Panc1 (cell line): ENCODE measurements at regions not wholly inside any gene's neighbourhood (a gene's known extent, or its start where the extent isn't known, plus 50 kb on each side); places are given as distances from the start of the nearest gene placed in this dataset.

Experiments used
- ATAC-seq: fragments of 200-7000 bp; cut with Tn5 transposase; 2 replicates; pipeline ENCODE4 v1.9.1; 2020; ENCODE audit warnings: mild to moderate bottlenecking, moderate library complexity
- BruUV-seq: library from RNA; stranded (reverse); fragments of 400-500 nt; replicated peaks from 2 replicates; lab custom pipeline; 2021; lab: Mats Ljungman, UMichigan
- CTCF ChIA-PET: fragments of 300-600 bp; sonication (Branson Sonifier 250); formaldehyde crosslinking; loops from one replicate; lab custom pipeline; 2022; ENCODE audit warnings: antibody characterized with exemption; lab: Charles Lee
- POLR2A ChIA-PET: fragments of 300-600 bp; sonication (Branson Sonifier 250); formaldehyde crosslinking; loops from one replicate; lab custom pipeline; 2022; ENCODE audit warnings: antibody characterized with exemption; lab: Charles Lee
- DNase-seq: peaks from one replicate; pipeline ENCODE4 v3.0.0-alpha.2; 2010; ENCODE audit warnings: low read depth, low spot score
- H3K27ac ChIP-seq: 2 replicates; pipeline ENCODE4 v1.5.1; 2011; ENCODE audit warnings: mild to moderate bottlenecking, low read length, inconsistent platforms
- H3K27me3 ChIP-seq: fragments of 200-500 bp; sonication (Bioruptor generic); 2 replicates; pipeline ENCODE4 v1.6.0; 2014; ENCODE audit warnings: low read length, inconsistent platforms; ENCODE audit not compliant: control insufficient read depth, insufficient read depth
- H3K36me3 ChIP-seq: fragments of 200-500 bp; sonication (Bioruptor generic); 2 replicates; pipeline ENCODE4 v1.5.1; 2014; ENCODE audit warnings: inconsistent platforms, mild to moderate bottlenecking, low read length, moderate library complexity; ENCODE audit not compliant: control insufficient read depth, insufficient read depth
- H3K4me1 ChIP-seq: 2 replicates; pipeline ENCODE4 v1.5.1; 2011; ENCODE audit warnings: inconsistent platforms, mild to moderate bottlenecking, low read length, moderate library complexity; ENCODE audit not compliant: control insufficient read depth, insufficient read depth
- H3K4me3 ChIP-seq, 2 experiments: 2 replicates each; pipeline ENCODE4 v1.5.1; 2011 to 2012; ENCODE audit warnings: low read depth in 2 of 2, low read length in 2 of 2, mild to moderate bottlenecking in 2 of 2, inconsistent platforms in 1 of 2, moderate library complexity in 1 of 2
- H3K9me3 ChIP-seq: fragments of 200-500 bp; sonication (Bioruptor generic); 2 replicates; pipeline ENCODE4 v1.5.1; 2014; ENCODE audit warnings: low read depth, mild to moderate bottlenecking, inconsistent platforms, low read length, moderate library complexity; ENCODE audit not compliant: control insufficient read depth, insufficient read depth
- POLR2AphosphoS5 ChIP-seq: IDR thresholded peaks from 2 replicates; pipeline ENCODE4 v1.6.1; 2012; ENCODE audit warnings: mild to moderate bottlenecking, low read depth, low read length, moderate library complexity
- SIN3A ChIP-seq: IDR thresholded peaks from 2 replicates; pipeline ENCODE4 v1.6.1; 2012; ENCODE audit warnings: low read depth, mild to moderate bottlenecking, low read length, moderate library complexity, borderline replicate concordance; ENCODE audit not compliant: insufficient read depth
- TCF7L2 ChIP-seq: IDR thresholded peaks from 2 replicates; pipeline ENCODE4 v1.6.1; 2011; ENCODE audit warnings: mild to moderate bottlenecking, low read depth, low read length, inconsistent platforms
- in situ Hi-C: cut with HindIII; loops from 2 replicates; pipeline ENCODE4 v1.10.0; 2016; ENCODE audit warnings: low sequenced_read_pairs, low pct_unique_long_range_greater_than_20kb
- intact Hi-C: fragments of 100-400 bp; cut with micrococcal nuclease; formaldehyde crosslinking; loops from one replicate; pipeline ENCODE4 v1.10.0; 2022; ENCODE audit not compliant: unreplicated experiment
- TF ChIP-seq, protein P1 (sequence below), 2 experiments: IDR thresholded peaks; 2 replicates each; pipeline ENCODE4 v1.6.1; 2011 to 2012; ENCODE audit warnings: low read depth in 2 of 2, control low read depth in 1 of 2, low read length in 1 of 2, mild to moderate bottlenecking in 1 of 2, moderate library complexity in 1 of 2; ENCODE audit not compliant: insufficient read depth in 1 of 2
- TF ChIP-seq, protein P2 (sequence below): fragments of 450-650 bp; IDR thresholded peaks from 2 replicates; pipeline ENCODE4 v1.5.1; 2017; ENCODE audit warnings: mild to moderate bottlenecking

DNA sequence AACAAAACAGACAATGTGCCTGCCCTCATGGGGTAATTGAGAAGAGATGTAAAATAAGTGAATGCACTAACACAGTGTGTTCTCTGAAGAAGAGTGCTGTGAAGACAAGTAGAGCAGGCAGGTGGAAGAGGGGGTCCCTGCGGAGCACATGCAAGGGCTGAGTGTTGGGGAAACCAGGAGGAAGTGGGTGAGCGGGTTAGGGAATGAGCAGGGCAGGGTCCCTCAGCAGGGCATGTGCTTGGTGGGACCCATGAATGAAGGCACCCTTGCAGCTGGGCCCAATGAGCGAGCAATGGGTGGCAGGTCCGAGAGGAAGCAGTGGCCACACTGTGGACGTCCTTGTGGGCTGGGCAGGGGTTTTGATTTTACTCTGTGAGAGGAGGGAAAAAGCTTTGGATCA is 376.6 kb upstream of the COBL start:
- BruUV-seq = no TSS peak
- H3K27me3 ChIP-seq = no peaks in the 10 kb centered on the region
- CTCF ChIA-PET = no interaction called here
- POLR2A ChIA-PET = no interaction called here
- H3K27ac ChIP-seq = no peak overlapping the region
- H3K36me3 ChIP-seq = no peaks in the 10 kb centered on the region
- no peak overlapping the region for H3K4me3 ChIP-seq
- ATAC-seq (no peak), DNase-seq (no peak)
- TF ChIP-seq TCF7L2 (no peak), SIN3A (no peak), POLR2AphosphoS5 (no peak)
- TF ChIP-seq, protein P1, sequence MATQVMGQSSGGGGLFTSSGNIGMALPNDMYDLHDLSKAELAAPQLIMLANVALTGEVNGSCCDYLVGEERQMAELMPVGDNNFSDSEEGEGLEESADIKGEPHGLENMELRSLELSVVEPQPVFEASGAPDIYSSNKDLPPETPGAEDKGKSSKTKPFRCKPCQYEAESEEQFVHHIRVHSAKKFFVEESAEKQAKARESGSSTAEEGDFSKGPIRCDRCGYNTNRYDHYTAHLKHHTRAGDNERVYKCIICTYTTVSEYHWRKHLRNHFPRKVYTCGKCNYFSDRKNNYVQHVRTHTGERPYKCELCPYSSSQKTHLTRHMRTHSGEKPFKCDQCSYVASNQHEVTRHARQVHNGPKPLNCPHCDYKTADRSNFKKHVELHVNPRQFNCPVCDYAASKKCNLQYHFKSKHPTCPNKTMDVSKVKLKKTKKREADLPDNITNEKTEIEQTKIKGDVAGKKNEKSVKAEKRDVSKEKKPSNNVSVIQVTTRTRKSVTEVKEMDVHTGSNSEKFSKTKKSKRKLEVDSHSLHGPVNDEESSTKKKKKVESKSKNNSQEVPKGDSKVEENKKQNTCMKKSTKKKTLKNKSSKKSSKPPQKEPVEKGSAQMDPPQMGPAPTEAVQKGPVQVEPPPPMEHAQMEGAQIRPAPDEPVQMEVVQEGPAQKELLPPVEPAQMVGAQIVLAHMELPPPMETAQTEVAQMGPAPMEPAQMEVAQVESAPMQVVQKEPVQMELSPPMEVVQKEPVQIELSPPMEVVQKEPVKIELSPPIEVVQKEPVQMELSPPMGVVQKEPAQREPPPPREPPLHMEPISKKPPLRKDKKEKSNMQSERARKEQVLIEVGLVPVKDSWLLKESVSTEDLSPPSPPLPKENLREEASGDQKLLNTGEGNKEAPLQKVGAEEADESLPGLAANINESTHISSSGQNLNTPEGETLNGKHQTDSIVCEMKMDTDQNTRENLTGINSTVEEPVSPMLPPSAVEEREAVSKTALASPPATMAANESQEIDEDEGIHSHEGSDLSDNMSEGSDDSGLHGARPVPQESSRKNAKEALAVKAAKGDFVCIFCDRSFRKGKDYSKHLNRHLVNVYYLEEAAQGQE (IDR thresholded peaks at IDR 0.05; ENCODE audit: insufficient read depth in 1 of 2, low read depth in 2 of 2, low read length in 1 of 2) = no peak
- TF ChIP-seq, protein P2, sequence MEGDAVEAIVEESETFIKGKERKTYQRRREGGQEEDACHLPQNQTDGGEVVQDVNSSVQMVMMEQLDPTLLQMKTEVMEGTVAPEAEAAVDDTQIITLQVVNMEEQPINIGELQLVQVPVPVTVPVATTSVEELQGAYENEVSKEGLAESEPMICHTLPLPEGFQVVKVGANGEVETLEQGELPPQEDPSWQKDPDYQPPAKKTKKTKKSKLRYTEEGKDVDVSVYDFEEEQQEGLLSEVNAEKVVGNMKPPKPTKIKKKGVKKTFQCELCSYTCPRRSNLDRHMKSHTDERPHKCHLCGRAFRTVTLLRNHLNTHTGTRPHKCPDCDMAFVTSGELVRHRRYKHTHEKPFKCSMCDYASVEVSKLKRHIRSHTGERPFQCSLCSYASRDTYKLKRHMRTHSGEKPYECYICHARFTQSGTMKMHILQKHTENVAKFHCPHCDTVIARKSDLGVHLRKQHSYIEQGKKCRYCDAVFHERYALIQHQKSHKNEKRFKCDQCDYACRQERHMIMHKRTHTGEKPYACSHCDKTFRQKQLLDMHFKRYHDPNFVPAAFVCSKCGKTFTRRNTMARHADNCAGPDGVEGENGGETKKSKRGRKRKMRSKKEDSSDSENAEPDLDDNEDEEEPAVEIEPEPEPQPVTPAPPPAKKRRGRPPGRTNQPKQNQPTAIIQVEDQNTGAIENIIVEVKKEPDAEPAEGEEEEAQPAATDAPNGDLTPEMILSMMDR = no peak
- no peaks in the 10 kb centered on the region for H3K4me1 ChIP-seq
- intact Hi-C loops (no loop called here), in situ Hi-C loops (no loop called here)
- H3K9me3 ChIP-seq = no peaks in the 10 kb centered on the region

DNA sequence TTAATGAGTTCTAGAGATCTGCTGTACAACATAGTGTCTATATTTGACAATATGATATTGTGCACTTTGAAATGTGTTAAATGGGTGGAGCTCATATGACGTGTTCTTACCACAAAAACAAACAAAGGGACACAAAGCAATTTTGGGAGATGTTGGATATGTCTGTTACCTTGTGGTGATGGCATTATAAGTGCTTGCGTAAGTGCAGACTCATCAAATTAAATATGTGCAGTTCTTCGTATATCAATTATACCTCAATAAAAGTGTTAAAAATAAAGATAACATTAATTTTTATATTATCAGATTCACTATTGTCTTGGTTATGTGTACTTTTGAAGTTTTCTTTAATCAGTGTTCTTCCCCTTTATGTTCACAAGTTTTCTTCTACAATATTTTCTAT is 372.9 kb upstream of the COBL start:
- DNase-seq = no peak
- in situ Hi-C loops (no loop called here), intact Hi-C loops (no loop called here)
- Histone ChIP-seq H3K4me3 (no peak overlapping the region), H3K9me3 (no peaks in the 10 kb centered on the region), H3K4me1 (no peaks in the 10 kb centered on the region), H3K27ac (no peak overlapping the region), H3K27me3 (no peaks in the 10 kb centered on the region), H3K36me3 (no peaks in the 10 kb centered on the region)
- CTCF ChIA-PET = no interaction called here
- ATAC-seq = no peak
- no TSS peak for BruUV-seq
- TF ChIP-seq TCF7L2 = no peak
- TF ChIP-seq, protein P1 (IDR thresholded peaks at IDR 0.05; ENCODE audit: insufficient read depth in 1 of 2, low read depth in 2 of 2, low read length in 1 of 2) = no peak
- TF ChIP-seq SIN3A = no peak
- POLR2A ChIA-PET = no interaction called here
